Loucy (cell line): ENCODE measurements at regions not wholly inside any gene's neighbourhood (a gene's known extent, or its start where the extent isn't known, plus 50 kb on each side); places are given as distances from the start of the nearest gene placed in this dataset.

Source experiments
- H2AFZ ChIP-seq: fragments of 200-600 bp; sonication (generic); 2 replicates; pipeline ENCODE4 v1.6.0; 2016; ENCODE audit warnings: antibody characterized with exemption, mild to moderate bottlenecking, low read length, moderate library complexity
- H3F3A ChIP-seq: fragments of 200-600 bp; 2 replicates; pipeline ENCODE4 v1.6.0; 2016; ENCODE audit warnings: antibody characterized with exemption, low read depth, mild to moderate bottlenecking
- H3K27me3 ChIP-seq: fragments of 200-600 bp; sonication (generic); 2 replicates; pipeline ENCODE4 v1.6.1; 2014; ENCODE audit warnings: low read length, mild to moderate bottlenecking; ENCODE audit not compliant: insufficient read depth, poor library complexity, severe bottlenecking
- H3K36me3 ChIP-seq: fragments of 200-600 bp; sonication (generic); 2 replicates; pipeline ENCODE4 v1.6.1; 2016; ENCODE audit warnings: low read length; ENCODE audit not compliant: insufficient read depth
- H3K4me1 ChIP-seq: fragments of 200-600 bp; sonication (generic); 2 replicates; pipeline ENCODE4 v1.5.1; 2014; ENCODE audit warnings: low read length, mild to moderate bottlenecking; ENCODE audit not compliant: insufficient read depth, poor library complexity, severe bottlenecking
- H3K4me2 ChIP-seq: fragments of 200-600 bp; sonication (generic); 2 replicates; pipeline ENCODE4 v1.6.0; 2014; ENCODE audit warnings: antibody characterized with exemption, low read length, low read depth, mild to moderate bottlenecking; ENCODE audit not compliant: poor library complexity, severe bottlenecking
- H3K4me3 ChIP-seq: fragments of 200-600 bp; sonication (generic); 2 replicates; pipeline ENCODE4 v1.5.1; 2014; ENCODE audit warnings: low read length, mild to moderate bottlenecking, mixed read lengths; ENCODE audit not compliant: poor library complexity, severe bottlenecking
- H3K79me2 ChIP-seq: fragments of 200-600 bp; sonication (generic); 2 replicates; pipeline ENCODE4 v1.6.1; 2014; ENCODE audit warnings: low read length; ENCODE audit not compliant: insufficient read depth
- H3K9ac ChIP-seq: fragments of 200-600 bp; sonication (generic); 2 replicates; pipeline ENCODE4 v1.6.0; 2014; ENCODE audit warnings: mild to moderate bottlenecking, low read depth, low read length, moderate library complexity; ENCODE audit not compliant: poor library complexity, severe bottlenecking
- H3K9me2 ChIP-seq: fragments of 200-600 bp; sonication (generic); replicated peaks from 2 replicates; pipeline ENCODE4 v1.6.1; 2016; ENCODE audit warnings: low read depth, low read length, mixed read lengths
- H3K9me3 ChIP-seq: fragments of 200-600 bp; sonication (generic); 2 replicates; pipeline ENCODE4 v1.6.1; 2014; ENCODE audit warnings: mild to moderate bottlenecking, antibody characterized with exemption, low read length, low read depth; ENCODE audit not compliant: insufficient read depth
- H4K20me1 ChIP-seq: fragments of 200-600 bp; sonication (generic); 2 replicates; pipeline ENCODE4 v1.6.0; 2014; ENCODE audit warnings: antibody characterized with exemption, low read length, mild to moderate bottlenecking; ENCODE audit not compliant: insufficient read depth, poor library complexity, severe bottlenecking
- CTCF ChIP-seq: fragments of 200-600 bp; sonication (generic); conservative IDR thresholded peaks from 2 replicates; pipeline ENCODE4 v1.5.1; 2014; ENCODE audit warnings: mild to moderate bottlenecking, antibody characterized with exemption, low read length
- EZH2phosphoT487 ChIP-seq: fragments of 200-600 bp; IDR thresholded peaks from 2 replicates; pipeline ENCODE4 v1.6.1; 2018; ENCODE audit warnings: antibody characterized with exemption, mild to moderate bottlenecking, moderate library complexity, borderline replicate concordance

- Histone ChIP-seq H3K4me1 (no peaks in the 10 kb centered on the region), H3K9me3 (no peaks in the 10 kb centered on the region), H3K27me3 (no peaks in the 10 kb centered on the region), H2AFZ (no peak overlapping the region), H3K79me2 (no peaks in the 10 kb centered on the region), H3K36me3 (no peaks in the 10 kb centered on the region), H3K9ac (no peak overlapping the region), H3K4me2 (no peak overlapping the region), H3K4me3 (no peak overlapping the region), H4K20me1 (no peaks in the 10 kb centered on the region), H3F3A (no peaks in the 10 kb centered on the region), H3K9me2 (no peaks in the 10 kb centered on the region)
- TF ChIP-seq CTCF (no peak), EZH2phosphoT487 (no peak)
These were observed 110.3 kb downstream of the UNC5CL start for GRCh38 chr6:40928763-40929162.

- Histone ChIP-seq H3K9me2 (no peaks in the 10 kb centered on the region), H3K36me3 (no peaks in the 10 kb centered on the region), H4K20me1 (no peaks in the 10 kb centered on the region), H3K9ac (no peak overlapping the region), H3K79me2 (no peaks in the 10 kb centered on the region), H3K4me1 (no peaks in the 10 kb centered on the region), H3K4me3 (no peak overlapping the region), H2AFZ (no peak overlapping the region), H3K4me2 (no peak overlapping the region), H3K9me3 (no peaks in the 10 kb centered on the region), H3F3A (no peaks in the 10 kb centered on the region), H3K27me3 (no peaks in the 10 kb centered on the region)
- TF ChIP-seq CTCF (no peak), EZH2phosphoT487 (no peak)
These were observed 110.7 kb downstream of the UNC5CL start for GRCh38 chr6:40928307-40928706.

- no peaks in the 10 kb centered on the region for H3K36me3 ChIP-seq
- no peaks in the 10 kb centered on the region for H3K4me1 ChIP-seq
- H3K4me2 ChIP-seq: no peak overlapping the region
- H2AFZ ChIP-seq: no peak overlapping the region
- no peak overlapping the region for H3K9ac ChIP-seq
- no peaks in the 10 kb centered on the region for H3K27me3 ChIP-seq
- TF ChIP-seq EZH2phosphoT487 (no peak), CTCF (no peak)
- no peaks in the 10 kb centered on the region for H3F3A ChIP-seq
- H3K4me3 ChIP-seq: no peak overlapping the region
- no peaks in the 10 kb centered on the region for H3K9me2 ChIP-seq
- no peaks in the 10 kb centered on the region for H3K79me2 ChIP-seq
- H3K9me3 ChIP-seq: no peaks in the 10 kb centered on the region
- no peaks in the 10 kb centered on the region for H4K20me1 ChIP-seq
These were observed 113.7 kb downstream of the UNC5CL start for GRCh38 chr6:40925341-40925740.
